GF-D8 (cell line): ENCODE measurements at regions not wholly inside any gene's neighbourhood (a gene's known extent, or its start where the extent isn't known, plus 50 kb on each side); places are given as distances from the start of the nearest gene placed in this dataset.
"Not testable (repeated sequence)": the region's sequence is repeated elsewhere in the genome, so short reads cannot be mapped to it uniquely, and the experiment has no call there.

ENCODE experiments used
- DNase-seq: peaks from one replicate; lab custom pipeline; 2025; lab: John Stamatoyannopoulos, UW

- DNase-seq = no peak
Observed at GRCh38 chr2:220781622-220782241, 790.4 kb downstream of the EPHA4 start.

GRCh38 chr2:220782609-220783113, 789.4 kb downstream of the EPHA4 start:
- no peak for DNase-seq

- DNase-seq = no peak
Observed at GRCh38 chr2:220783671-220784070, 788.4 kb downstream of the EPHA4 start.

- DNase-seq = no peak
Observed at GRCh38 chr2:220785178-220785577, 786.9 kb downstream of the EPHA4 start.

GRCh38 chr2:220786216-220786615, 785.9 kb downstream of the EPHA4 start:
- DNase-seq = no peak

- no peak for DNase-seq
Observed at GRCh38 chr2:220787251-220787650, 784.9 kb downstream of the EPHA4 start.

- DNase-seq = no peak
Observed at GRCh38 chr2:220789961-220790360, 782.1 kb downstream of the EPHA4 start.

- no peak for DNase-seq
Observed at GRCh38 chr2:220795705-220796104, 776.4 kb downstream of the EPHA4 start.

- no peak for DNase-seq
Observed at GRCh38 chr2:220811115-220811514, 761.0 kb downstream of the EPHA4 start.

- no peak for DNase-seq
Observed at GRCh38 chr2:220811952-220812570, 760.0 kb downstream of the EPHA4 start.

- DNase-seq = no peak
Observed at GRCh38 chr2:220814441-220814840, 757.7 kb downstream of the EPHA4 start.

GRCh38 chr2:220815698-220816097, 756.4 kb downstream of the EPHA4 start:
- no peak for DNase-seq

GRCh38 chr2:220821683-220822082, 750.4 kb downstream of the EPHA4 start:
- no peak for DNase-seq

- not testable (repeated sequence) for DNase-seq
Observed at GRCh38 chr2:220823590-220823989, 748.5 kb downstream of the EPHA4 start.

GRCh38 chr2:220833446-220833845, 738.7 kb downstream of the EPHA4 start:
- DNase-seq = no peak

GRCh38 chr2:220835583-220835982, 736.5 kb downstream of the EPHA4 start:
- DNase-seq = no peak

GRCh38 chr2:220837226-220837625, 734.9 kb downstream of the EPHA4 start:
- no peak for DNase-seq

GRCh38 chr2:220842901-220843665, 729.0 kb downstream of the EPHA4 start:
- no peak for DNase-seq

- no peak for DNase-seq
Observed at GRCh38 chr2:220845766-220846273, 726.3 kb downstream of the EPHA4 start.

GRCh38 chr2:220847006-220847405, 725.1 kb downstream of the EPHA4 start:
- no peak for DNase-seq

- no peak for DNase-seq
Observed at GRCh38 chr2:220847589-220847988, 724.5 kb downstream of the EPHA4 start.

- DNase-seq = no peak
Observed at GRCh38 chr2:220849433-220849832, 722.7 kb downstream of the EPHA4 start.

- DNase-seq = no peak
Observed at GRCh38 chr2:220850116-220850515, 722.0 kb downstream of the EPHA4 start.
